SH-SY5Y (cell line): ENCODE measurements at regions not wholly inside any gene's neighbourhood (a gene's known extent, or its start where the extent isn't known, plus 50 kb on each side); places are given as distances from the start of the nearest gene placed in this dataset.

Source experiments
- GATA2 ChIP-seq: IDR thresholded peaks from 2 replicates; pipeline ENCODE4 v1.6.1; 2011; ENCODE audit warnings: mild to moderate bottlenecking, low read depth, low read length
- GATA3 ChIP-seq: IDR thresholded peaks from 2 replicates; pipeline ENCODE4 v1.6.1; 2011; ENCODE audit warnings: low read depth, mild to moderate bottlenecking, low read length, moderate library complexity

GRCh38 chr2:4152051-4152450 is 448.7 kb downstream of the DCDC2C start:
- no peak for TF ChIP-seq GATA2
- no peak for TF ChIP-seq GATA3
